ENCODE measurements at regions not wholly inside any gene's neighbourhood (a gene's known extent, or its start where the extent isn't known, plus 50 kb on each side); places are given as distances from the start of the nearest gene placed in this dataset.

DNA sequence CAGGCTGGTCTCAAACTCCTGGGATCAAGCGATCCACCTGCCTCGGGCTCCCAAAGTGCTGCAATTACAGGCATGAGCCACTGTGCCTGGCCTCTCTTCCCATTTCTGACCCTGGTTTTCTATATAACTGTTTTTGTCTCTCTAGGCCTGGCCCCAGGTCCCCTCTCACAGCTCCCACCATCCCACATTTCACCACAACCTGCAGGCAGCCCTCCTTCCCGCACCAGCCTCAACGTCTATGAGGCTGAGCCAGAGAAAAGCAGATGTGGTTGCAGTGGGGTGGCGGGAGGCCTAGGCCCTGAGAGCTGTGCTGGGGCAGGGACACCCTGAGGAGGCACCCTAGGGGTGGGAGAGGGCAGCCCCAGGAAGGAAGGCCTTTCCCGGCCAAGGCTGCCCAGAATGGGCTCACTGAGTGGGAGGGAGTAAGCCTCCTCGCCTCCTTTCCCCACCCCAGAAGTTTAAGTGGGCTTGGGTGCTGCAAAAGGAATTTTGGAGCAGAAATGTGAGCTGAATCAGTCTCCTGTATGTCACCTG lies 99.7 kb downstream of the LSM3 start:
- no peak overlapping the region for H2AFZ ChIP-seq (replicated peaks; ENCODE audit: low read length, poor library complexity)
- 100% methylated on average over 2 of the region's 7 CpGs; no CpG with 5 or more reads in 1 of the 2 experiments for WGBS, 2 experiments (ENCODE audit: extremely low coverage in 2 of 2, insufficient read length in 1 of 2)
- ATAC-seq (ENCODE audit: low read depth): no peak
- H2AK5ac ChIP-seq (ENCODE audit: low read depth, low read length): no peak overlapping the region
- in situ Hi-C loops (cut with MboI; ENCODE audit: low sequenced_read_pairs) (no loop called here), intact Hi-C loops (cut with micrococcal nuclease) (no loop called here), dilution Hi-C loops (cut with HindIII; ENCODE audit: low sequenced_read_pairs, unreplicated experiment) (no loop called here)
- H2AK9ac ChIP-seq (replicated peaks; ENCODE audit: low read depth, low read length, poor library complexity): no peak overlapping the region
- no peak overlapping the region for H2BK120ac ChIP-seq (ENCODE audit: low read depth, low read length)
- H3K4ac ChIP-seq (ENCODE audit: low read depth, low read length): no peak overlapping the region
- no peak overlapping the region for H3K27ac ChIP-seq (ENCODE audit: insufficient read depth, low read length)
- no peaks in the 10 kb centered on the region for H4K20me1 ChIP-seq (ENCODE audit: insufficient read depth, low read length)
- no peak overlapping the region for H2BK15ac ChIP-seq (ENCODE audit: low read depth, low read length)
- H3K9me3 ChIP-seq (ENCODE audit: control insufficient read depth, insufficient read depth, low read length): no peaks in the 10 kb centered on the region
- TF ChIP-seq FOS (IDR thresholded peaks at IDR 0.05; ENCODE audit: low read depth, low read length): no peak
- no peak for TF ChIP-seq SMC3 (IDR thresholded peaks at IDR 0.05; ENCODE audit: low read depth, low read length)
- TF ChIP-seq, protein P1, sequence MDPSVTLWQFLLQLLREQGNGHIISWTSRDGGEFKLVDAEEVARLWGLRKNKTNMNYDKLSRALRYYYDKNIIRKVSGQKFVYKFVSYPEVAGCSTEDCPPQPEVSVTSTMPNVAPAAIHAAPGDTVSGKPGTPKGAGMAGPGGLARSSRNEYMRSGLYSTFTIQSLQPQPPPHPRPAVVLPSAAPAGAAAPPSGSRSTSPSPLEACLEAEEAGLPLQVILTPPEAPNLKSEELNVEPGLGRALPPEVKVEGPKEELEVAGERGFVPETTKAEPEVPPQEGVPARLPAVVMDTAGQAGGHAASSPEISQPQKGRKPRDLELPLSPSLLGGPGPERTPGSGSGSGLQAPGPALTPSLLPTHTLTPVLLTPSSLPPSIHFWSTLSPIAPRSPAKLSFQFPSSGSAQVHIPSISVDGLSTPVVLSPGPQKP (IDR thresholded peaks at IDR 0.05; ENCODE audit: borderline replicate concordance, low read depth, low read length): no peak
- no peak for TF ChIP-seq NFE2L2 (IDR thresholded peaks at IDR 0.05; ENCODE audit: low read depth, low read length)
- TF ChIP-seq CEBPB (IDR thresholded peaks at IDR 0.05; ENCODE audit: low read depth, low read length): no peak
- no peak for TF ChIP-seq MXI1 (IDR thresholded peaks at IDR 0.05; ENCODE audit: borderline replicate concordance, low read depth, low read length)
- TF ChIP-seq, protein P2, sequence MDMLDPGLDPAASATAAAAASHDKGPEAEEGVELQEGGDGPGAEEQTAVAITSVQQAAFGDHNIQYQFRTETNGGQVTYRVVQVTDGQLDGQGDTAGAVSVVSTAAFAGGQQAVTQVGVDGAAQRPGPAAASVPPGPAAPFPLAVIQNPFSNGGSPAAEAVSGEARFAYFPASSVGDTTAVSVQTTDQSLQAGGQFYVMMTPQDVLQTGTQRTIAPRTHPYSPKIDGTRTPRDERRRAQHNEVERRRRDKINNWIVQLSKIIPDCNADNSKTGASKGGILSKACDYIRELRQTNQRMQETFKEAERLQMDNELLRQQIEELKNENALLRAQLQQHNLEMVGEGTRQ (IDR thresholded peaks at IDR 0.05; ENCODE audit: low read depth, low read length): no peak
- no peak for TF ChIP-seq RFX5 (IDR thresholded peaks at IDR 0.05; ENCODE audit: low read depth, low read length)
- TF ChIP-seq CHD1 (IDR thresholded peaks at IDR 0.05; ENCODE audit: low read depth, low read length): no peak
- no peak for TF ChIP-seq MAFK (IDR thresholded peaks at IDR 0.05; ENCODE audit: low read depth, low read length)
- no peak for TF ChIP-seq BHLHE40 (IDR thresholded peaks at IDR 0.05; ENCODE audit: low read depth, low read length)
- TF ChIP-seq, protein P3, sequence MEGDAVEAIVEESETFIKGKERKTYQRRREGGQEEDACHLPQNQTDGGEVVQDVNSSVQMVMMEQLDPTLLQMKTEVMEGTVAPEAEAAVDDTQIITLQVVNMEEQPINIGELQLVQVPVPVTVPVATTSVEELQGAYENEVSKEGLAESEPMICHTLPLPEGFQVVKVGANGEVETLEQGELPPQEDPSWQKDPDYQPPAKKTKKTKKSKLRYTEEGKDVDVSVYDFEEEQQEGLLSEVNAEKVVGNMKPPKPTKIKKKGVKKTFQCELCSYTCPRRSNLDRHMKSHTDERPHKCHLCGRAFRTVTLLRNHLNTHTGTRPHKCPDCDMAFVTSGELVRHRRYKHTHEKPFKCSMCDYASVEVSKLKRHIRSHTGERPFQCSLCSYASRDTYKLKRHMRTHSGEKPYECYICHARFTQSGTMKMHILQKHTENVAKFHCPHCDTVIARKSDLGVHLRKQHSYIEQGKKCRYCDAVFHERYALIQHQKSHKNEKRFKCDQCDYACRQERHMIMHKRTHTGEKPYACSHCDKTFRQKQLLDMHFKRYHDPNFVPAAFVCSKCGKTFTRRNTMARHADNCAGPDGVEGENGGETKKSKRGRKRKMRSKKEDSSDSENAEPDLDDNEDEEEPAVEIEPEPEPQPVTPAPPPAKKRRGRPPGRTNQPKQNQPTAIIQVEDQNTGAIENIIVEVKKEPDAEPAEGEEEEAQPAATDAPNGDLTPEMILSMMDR (conservative IDR thresholded peaks at IDR 0.05; ENCODE audit: low read depth, low read length): no peak
- TF ChIP-seq RAD21 (IDR thresholded peaks at IDR 0.05; ENCODE audit: low read length): no peak
- no peaks in the 10 kb centered on the region for H3K36me3 ChIP-seq (ENCODE audit: control insufficient read depth, insufficient read depth, low read length)
- H3K4me1 ChIP-seq (ENCODE audit: control insufficient read depth, insufficient read depth, low read length): no peaks in the 10 kb centered on the region; the same call in 1 of the 2 replicates
- no TSS peak for BruUV-seq (replicated peaks)
- H2BK5ac ChIP-seq (ENCODE audit: low read depth, low read length, poor library complexity, severe bottlenecking): no peak overlapping the region
- no peak overlapping the region for H4K5ac ChIP-seq (ENCODE audit: low read depth, low read length)
- H3K9ac ChIP-seq (ENCODE audit: low read depth, low read length): no peak overlapping the region
- no peak overlapping the region for H3K23ac ChIP-seq (ENCODE audit: low read depth, low read length)
- H3K14ac ChIP-seq (replicated peaks; ENCODE audit: low read depth, low read length): no peak overlapping the region
- no peak overlapping the region for H3K56ac ChIP-seq (ENCODE audit: extremely low read depth, insufficient read depth, low read length)
- H4K8ac ChIP-seq (ENCODE audit: low read depth in 2 of 2, low read length in 2 of 2): no peak overlapping the region
- H3K4me3 ChIP-seq (ENCODE audit: insufficient read depth, low read depth, low read length): no peak overlapping the region
- no peak for DNase-seq
- ChIA-PET CTCF (no interaction called here), POLR2A (ENCODE audit: unreplicated experiment) (no interaction called here)
- no peak overlapping the region for H4K91ac ChIP-seq (ENCODE audit: insufficient read depth, low read depth, low read length)
- no peak overlapping the region for H3K4me2 ChIP-seq (ENCODE audit: low read depth, low read length)
- no peak overlapping the region for H2BK20ac ChIP-seq (ENCODE audit: low read depth, low read length)
- H3K79me1 ChIP-seq (ENCODE audit: low read depth in 1 of 2, low read length in 2 of 2): no peaks in the 10 kb centered on the region
- H3K27me3 ChIP-seq (ENCODE audit: control insufficient read depth, insufficient read depth, low read length): peaks cover 4% of the 10 kb centered on the region
- H3K9me1 ChIP-seq (ENCODE audit: insufficient read depth, low read length): peaks cover 8% of the 10 kb centered on the region; the same call in 1 of the 2 replicates
- H3K18ac ChIP-seq (ENCODE audit: low read depth, low read length): no peak overlapping the region
